Osteoblast (primary cell): ENCODE measurements at regions not wholly inside any gene's neighbourhood (a gene's known extent, or its start where the extent isn't known, plus 50 kb on each side); places are given as distances from the start of the nearest gene placed in this dataset.

Source experiments
- DNase-seq: peaks from one replicate; pipeline ENCODE4 v3.0.0; 2011; ENCODE audit warnings: low spot score, mixed read lengths; ENCODE audit not compliant: insufficient read length; ENCODE audit errors: missing footprints
- H2AFZ ChIP-seq: 2 replicates; pipeline ENCODE4 v1.6.0; 2011; ENCODE audit warnings: mild to moderate bottlenecking, low read length
- H3K27ac ChIP-seq: 2 replicates; pipeline ENCODE4 v1.5.1; 2011; ENCODE audit warnings: mild to moderate bottlenecking, low read depth, low read length, moderate library complexity
- H3K27me3 ChIP-seq: 2 replicates; pipeline ENCODE4 v1.6.0; 2012; ENCODE audit warnings: mild to moderate bottlenecking, control low read depth, inconsistent platforms, low read length, moderate library complexity; ENCODE audit not compliant: insufficient read depth
- H3K36me3 ChIP-seq: 2 replicates; pipeline ENCODE4 v1.5.1; 2011; ENCODE audit warnings: mild to moderate bottlenecking, low read length, control low read depth, moderate library complexity; ENCODE audit not compliant: insufficient read depth
- H3K4me1 ChIP-seq: 2 replicates; pipeline ENCODE4 v1.5.1; 2011; ENCODE audit warnings: mild to moderate bottlenecking, low read length, control low read depth, moderate library complexity; ENCODE audit not compliant: insufficient read depth
- H3K4me2 ChIP-seq: 2 replicates; pipeline ENCODE4 v1.6.0; 2011; ENCODE audit warnings: mild to moderate bottlenecking, low read length; ENCODE audit not compliant: insufficient read depth
- H3K4me3 ChIP-seq: fragments of 200-600 bp; sonication (generic); 3 replicates; pipeline ENCODE4 v1.5.1; 2012; ENCODE audit warnings: mild to moderate bottlenecking, low read length, inconsistent platforms; ENCODE audit not compliant: insufficient read depth
- H3K79me2 ChIP-seq: 2 replicates; pipeline ENCODE4 v1.6.0; 2012; ENCODE audit warnings: mild to moderate bottlenecking, low read length, control low read depth, inconsistent platforms; ENCODE audit not compliant: insufficient read depth
- H3K9me3 ChIP-seq: 2 replicates; pipeline ENCODE4 v1.5.1; 2011; ENCODE audit warnings: low read depth, low read length, control low read depth
- H4K20me1 ChIP-seq: 2 replicates; pipeline ENCODE4 v1.6.0; 2012; ENCODE audit warnings: mild to moderate bottlenecking, low read length, control low read depth; ENCODE audit not compliant: insufficient read depth
- TF ChIP-seq, protein P1 (sequence below): IDR thresholded peaks from 2 replicates; pipeline ENCODE4 v1.5.1; 2011; ENCODE audit warnings: mild to moderate bottlenecking, low read depth, low read length, moderate library complexity; ENCODE audit errors: extremely low read depth

GRCh38 chr10:107422681-107423080 is 258.2 kb upstream of the SORCS1 start:
- no peaks in the 10 kb centered on the region for H3K4me1 ChIP-seq
- no peak for DNase-seq
- no peak overlapping the region for H3K4me3 ChIP-seq
- H3K27me3 ChIP-seq = no peaks in the 10 kb centered on the region
- H2AFZ ChIP-seq = no peak overlapping the region
- no peaks in the 10 kb centered on the region for H3K36me3 ChIP-seq
- TF ChIP-seq, protein P1, sequence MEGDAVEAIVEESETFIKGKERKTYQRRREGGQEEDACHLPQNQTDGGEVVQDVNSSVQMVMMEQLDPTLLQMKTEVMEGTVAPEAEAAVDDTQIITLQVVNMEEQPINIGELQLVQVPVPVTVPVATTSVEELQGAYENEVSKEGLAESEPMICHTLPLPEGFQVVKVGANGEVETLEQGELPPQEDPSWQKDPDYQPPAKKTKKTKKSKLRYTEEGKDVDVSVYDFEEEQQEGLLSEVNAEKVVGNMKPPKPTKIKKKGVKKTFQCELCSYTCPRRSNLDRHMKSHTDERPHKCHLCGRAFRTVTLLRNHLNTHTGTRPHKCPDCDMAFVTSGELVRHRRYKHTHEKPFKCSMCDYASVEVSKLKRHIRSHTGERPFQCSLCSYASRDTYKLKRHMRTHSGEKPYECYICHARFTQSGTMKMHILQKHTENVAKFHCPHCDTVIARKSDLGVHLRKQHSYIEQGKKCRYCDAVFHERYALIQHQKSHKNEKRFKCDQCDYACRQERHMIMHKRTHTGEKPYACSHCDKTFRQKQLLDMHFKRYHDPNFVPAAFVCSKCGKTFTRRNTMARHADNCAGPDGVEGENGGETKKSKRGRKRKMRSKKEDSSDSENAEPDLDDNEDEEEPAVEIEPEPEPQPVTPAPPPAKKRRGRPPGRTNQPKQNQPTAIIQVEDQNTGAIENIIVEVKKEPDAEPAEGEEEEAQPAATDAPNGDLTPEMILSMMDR = no peak
- H3K4me2 ChIP-seq = no peak overlapping the region
- no peaks in the 10 kb centered on the region for H3K79me2 ChIP-seq
- H3K27ac ChIP-seq = no peak overlapping the region
- H4K20me1 ChIP-seq = no peaks in the 10 kb centered on the region
- H3K9me3 ChIP-seq = peaks cover 3% of the 10 kb centered on the region

- no peaks in the 10 kb centered on the region for H3K79me2 ChIP-seq
- H3K27ac ChIP-seq = no peak overlapping the region
- no peaks in the 10 kb centered on the region for H3K4me1 ChIP-seq
- no peak overlapping the region for H3K4me3 ChIP-seq
- H4K20me1 ChIP-seq = no peaks in the 10 kb centered on the region
- no peaks in the 10 kb centered on the region for H3K36me3 ChIP-seq
- no peaks in the 10 kb centered on the region for H3K27me3 ChIP-seq
- no peak overlapping the region for H3K4me2 ChIP-seq
- H3K9me3 ChIP-seq = peaks cover 2% of the 10 kb centered on the region
- no peak overlapping the region for H2AFZ ChIP-seq
- TF ChIP-seq, protein P1 = no peak
- DNase-seq = no peak
Observed at GRCh38 chr10:107420196-107420595, 255.7 kb upstream of the SORCS1 start.

DNA sequence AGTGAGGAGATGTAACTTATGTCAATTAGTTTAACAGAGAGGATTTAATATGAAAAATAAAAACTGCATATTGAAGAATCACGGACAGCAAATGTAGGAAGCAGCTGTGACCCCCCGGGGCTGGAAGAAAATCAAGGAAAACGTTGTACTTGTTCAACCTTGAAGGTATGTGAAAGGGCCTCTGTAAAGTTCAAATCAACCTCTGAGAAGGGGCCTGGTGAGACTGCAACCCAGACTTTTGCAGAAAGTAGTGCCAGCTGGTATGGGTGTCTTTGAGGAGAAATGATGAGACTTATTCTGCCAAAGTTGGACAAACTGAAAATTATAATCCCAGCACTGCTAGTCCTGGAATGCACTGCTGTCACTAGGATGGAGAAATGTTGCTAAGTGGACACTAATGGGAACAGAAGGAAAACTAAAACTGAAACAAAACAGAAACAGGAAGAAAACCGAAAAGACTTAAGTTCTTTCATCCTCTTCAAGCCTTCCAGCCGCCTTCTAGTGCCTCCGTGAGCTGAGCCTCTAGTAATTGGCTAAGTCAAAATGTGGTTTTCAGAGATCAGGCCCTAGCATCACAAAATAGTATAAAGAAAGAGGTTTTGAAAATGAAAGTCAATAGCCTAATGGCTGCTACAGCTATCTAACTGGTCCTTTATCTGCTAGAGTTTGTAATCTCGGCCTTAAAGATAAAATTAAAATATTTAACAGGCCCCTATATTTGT is 253.7 kb upstream of the SORCS1 start:
- Histone ChIP-seq H4K20me1 (no peaks in the 10 kb centered on the region), H3K36me3 (no peaks in the 10 kb centered on the region), H3K27me3 (no peaks in the 10 kb centered on the region), H3K4me2 (no peak overlapping the region), H2AFZ (no peak overlapping the region), H3K4me3 (no peak overlapping the region), H3K27ac (no peak overlapping the region), H3K9me3 (peaks cover 2% of the 10 kb centered on the region), H3K79me2 (no peaks in the 10 kb centered on the region), H3K4me1 (no peaks in the 10 kb centered on the region)
- TF ChIP-seq, protein P1 = no peak
- DNase-seq = no peak

DNA sequence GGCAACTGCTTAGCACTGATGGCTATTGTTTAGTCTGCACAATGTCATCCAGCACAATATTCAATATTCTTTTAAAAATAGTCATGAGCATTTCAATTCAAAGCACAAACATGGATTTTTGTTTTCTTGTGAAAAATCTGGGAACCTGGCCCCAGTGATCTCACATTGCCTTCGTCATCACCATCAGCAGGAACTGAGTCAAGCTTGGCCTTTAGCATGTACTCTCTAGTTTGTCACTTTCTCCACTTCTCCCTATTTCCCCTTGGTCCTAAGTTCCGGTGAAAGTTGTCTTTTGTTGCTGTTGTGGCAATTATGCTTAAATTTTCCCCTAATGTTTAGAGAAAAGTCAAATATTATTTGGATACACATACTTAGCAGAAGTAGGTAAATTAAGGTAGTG is 252.9 kb upstream of the SORCS1 start:
- H4K20me1 ChIP-seq = no peaks in the 10 kb centered on the region
- H3K79me2 ChIP-seq = no peaks in the 10 kb centered on the region
- no peaks in the 10 kb centered on the region for H3K4me1 ChIP-seq
- no peak for DNase-seq
- no peak overlapping the region for H2AFZ ChIP-seq
- H3K4me3 ChIP-seq = no peak overlapping the region
- TF ChIP-seq, protein P1 = no peak
- H3K27me3 ChIP-seq = no peaks in the 10 kb centered on the region
- no peaks in the 10 kb centered on the region for H3K36me3 ChIP-seq
- H3K4me2 ChIP-seq = no peak overlapping the region
- peaks cover 2% of the 10 kb centered on the region for H3K9me3 ChIP-seq
- H3K27ac ChIP-seq = no peak overlapping the region
